GM12872 (cell line): ENCODE measurements at regions not wholly inside any gene's neighbourhood (a gene's known extent, or its start where the extent isn't known, plus 50 kb on each side); places are given as distances from the start of the nearest gene placed in this dataset.

Experiments used
- TF ChIP-seq, protein P1 (sequence below): IDR thresholded peaks from 3 replicates; pipeline ENCODE4 v1.5.1; 2011; ENCODE audit warnings: low read depth, mild to moderate bottlenecking, low read length, moderate library complexity; ENCODE audit not compliant: insufficient read depth

- TF ChIP-seq, protein P1, sequence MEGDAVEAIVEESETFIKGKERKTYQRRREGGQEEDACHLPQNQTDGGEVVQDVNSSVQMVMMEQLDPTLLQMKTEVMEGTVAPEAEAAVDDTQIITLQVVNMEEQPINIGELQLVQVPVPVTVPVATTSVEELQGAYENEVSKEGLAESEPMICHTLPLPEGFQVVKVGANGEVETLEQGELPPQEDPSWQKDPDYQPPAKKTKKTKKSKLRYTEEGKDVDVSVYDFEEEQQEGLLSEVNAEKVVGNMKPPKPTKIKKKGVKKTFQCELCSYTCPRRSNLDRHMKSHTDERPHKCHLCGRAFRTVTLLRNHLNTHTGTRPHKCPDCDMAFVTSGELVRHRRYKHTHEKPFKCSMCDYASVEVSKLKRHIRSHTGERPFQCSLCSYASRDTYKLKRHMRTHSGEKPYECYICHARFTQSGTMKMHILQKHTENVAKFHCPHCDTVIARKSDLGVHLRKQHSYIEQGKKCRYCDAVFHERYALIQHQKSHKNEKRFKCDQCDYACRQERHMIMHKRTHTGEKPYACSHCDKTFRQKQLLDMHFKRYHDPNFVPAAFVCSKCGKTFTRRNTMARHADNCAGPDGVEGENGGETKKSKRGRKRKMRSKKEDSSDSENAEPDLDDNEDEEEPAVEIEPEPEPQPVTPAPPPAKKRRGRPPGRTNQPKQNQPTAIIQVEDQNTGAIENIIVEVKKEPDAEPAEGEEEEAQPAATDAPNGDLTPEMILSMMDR, result no peak
Observed at GRCh38 chr12:124713436-124714082, 146.1 kb upstream of the NCOR2 start.

DNA sequence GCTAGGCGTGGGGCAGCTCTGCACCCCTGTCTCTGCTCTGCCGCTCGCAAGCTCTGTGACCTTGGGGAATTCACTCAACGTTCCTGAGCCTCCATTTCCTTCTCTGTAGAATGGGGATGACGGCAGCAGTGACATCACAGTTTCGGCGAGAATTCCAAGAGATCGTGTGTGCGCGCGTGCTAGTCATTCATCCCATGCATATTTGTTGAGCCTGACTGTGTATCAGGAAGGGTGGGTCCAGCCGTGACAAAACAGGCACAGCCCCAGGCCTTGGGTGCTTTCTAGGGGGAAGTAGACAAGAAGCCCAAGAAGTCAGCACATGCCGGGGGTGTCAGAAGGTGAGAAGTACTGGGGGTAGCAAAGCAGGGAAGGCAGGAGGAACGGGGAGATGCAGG, 145.6 kb upstream of the NCOR2 start:
- TF ChIP-seq, protein P1, result no peak

DNA sequence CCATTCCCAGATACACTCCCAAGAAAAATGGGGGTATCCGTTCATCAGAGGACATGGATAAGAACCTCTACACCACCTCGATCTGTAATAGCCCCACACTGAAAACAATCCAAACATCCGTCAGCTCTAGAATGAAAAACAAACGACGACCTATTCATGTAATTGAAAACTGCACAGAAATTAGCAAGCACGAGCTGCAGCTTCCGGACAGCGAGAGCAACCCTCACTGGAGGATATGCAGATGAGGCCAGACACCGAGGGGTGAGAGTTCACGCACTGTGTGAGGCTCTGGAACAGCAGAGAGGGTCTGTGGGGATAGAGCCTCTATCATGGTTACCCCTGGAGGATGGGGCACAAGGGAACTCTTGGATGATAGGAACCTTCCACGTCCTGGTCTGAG, 143.9 kb upstream of the NCOR2 start:
- TF ChIP-seq, protein P1, result no peak

- TF ChIP-seq, protein P1, result no peak
Observed at GRCh38 chr12:124709722-124710687, 142.6 kb upstream of the NCOR2 start.

- TF ChIP-seq, protein P1, result no peak
Observed at GRCh38 chr12:124707316-124707715, 139.9 kb upstream of the NCOR2 start.

DNA sequence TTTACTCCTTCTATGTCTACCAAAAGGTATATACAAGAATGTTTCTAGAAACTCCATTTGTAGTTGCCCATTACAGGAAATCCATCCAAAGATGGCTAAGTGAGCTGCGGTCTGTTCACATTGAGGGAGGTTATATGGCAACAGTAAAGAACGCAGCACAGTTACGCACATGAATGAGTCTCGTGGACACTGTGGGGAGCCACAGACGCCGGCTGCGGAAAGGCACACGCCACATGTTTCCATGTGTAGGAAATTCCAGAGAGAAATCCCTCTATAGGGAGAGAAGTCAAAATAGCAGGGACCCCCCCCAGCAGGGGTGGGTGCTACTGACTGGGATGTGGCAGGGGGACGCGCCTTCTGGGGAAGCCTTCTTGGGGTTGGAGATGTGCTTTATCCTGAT, 139.0 kb upstream of the NCOR2 start:
- TF ChIP-seq, protein P1, result no peak

GRCh38 chr12:124705545-124706138, 138.2 kb upstream of the NCOR2 start:
- TF ChIP-seq, protein P1, result no peak
